GM12872 (cell line): ENCODE measurements at regions not wholly inside any gene's neighbourhood (a gene's known extent, or its start where the extent isn't known, plus 50 kb on each side); places are given as distances from the start of the nearest gene placed in this dataset.

ENCODE experiments used
- CTCF ChIP-seq: IDR thresholded peaks from 3 replicates; pipeline ENCODE4 v1.5.1; 2011; ENCODE audit warnings: low read depth, mild to moderate bottlenecking, low read length, moderate library complexity; ENCODE audit not compliant: insufficient read depth

- no peak for TF ChIP-seq CTCF
Measured at GRCh38 chr13:90254437-90254836, 1093.0 kb upstream of the MIR17HG start.

- TF ChIP-seq CTCF = no peak
Measured at GRCh38 chr13:90256746-90257145, 1090.7 kb upstream of the MIR17HG start.

GRCh38 chr13:90258129-90258528 lies 1089.4 kb upstream of the MIR17HG start:
- TF ChIP-seq CTCF = no peak

- TF ChIP-seq CTCF = no peak
Measured at GRCh38 chr13:90261343-90261742, 1086.1 kb upstream of the MIR17HG start.

GRCh38 chr13:90270226-90270625 lies 1077.3 kb upstream of the MIR17HG start:
- TF ChIP-seq CTCF = no peak

- no peak for TF ChIP-seq CTCF
Measured at GRCh38 chr13:90272356-90272755, 1075.1 kb upstream of the MIR17HG start.

- no peak for TF ChIP-seq CTCF
Measured at GRCh38 chr13:90276216-90276615, 1071.3 kb upstream of the MIR17HG start.

- no peak for TF ChIP-seq CTCF
Measured at GRCh38 chr13:90281709-90282108, 1065.8 kb upstream of the MIR17HG start.
